ENCODE measurements at regions not wholly inside any gene's neighbourhood (a gene's known extent, or its start where the extent isn't known, plus 50 kb on each side); places are given as distances from the start of the nearest gene placed in this dataset.

DNA sequence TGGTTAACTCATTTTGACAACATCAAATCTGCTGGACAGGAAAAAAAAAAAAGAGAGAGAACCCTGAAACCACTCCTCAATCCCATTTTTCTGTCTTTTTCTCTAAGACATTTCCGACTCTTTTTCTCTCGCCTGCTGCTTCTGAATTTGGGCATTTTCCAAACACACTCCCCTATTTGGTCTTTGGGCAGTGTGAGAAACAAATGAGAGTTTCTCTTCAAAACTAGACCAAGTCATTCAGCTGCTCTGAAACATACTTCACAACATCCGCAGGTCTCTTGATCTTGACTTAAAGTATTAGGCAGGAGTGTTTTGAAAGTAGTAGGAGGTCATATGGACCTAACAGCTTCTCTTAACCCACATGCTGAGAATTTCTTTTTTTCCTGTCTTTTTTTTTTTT is 364.8 kb upstream of the ESRRG start:
- TF ChIP-seq, protein P1, sequence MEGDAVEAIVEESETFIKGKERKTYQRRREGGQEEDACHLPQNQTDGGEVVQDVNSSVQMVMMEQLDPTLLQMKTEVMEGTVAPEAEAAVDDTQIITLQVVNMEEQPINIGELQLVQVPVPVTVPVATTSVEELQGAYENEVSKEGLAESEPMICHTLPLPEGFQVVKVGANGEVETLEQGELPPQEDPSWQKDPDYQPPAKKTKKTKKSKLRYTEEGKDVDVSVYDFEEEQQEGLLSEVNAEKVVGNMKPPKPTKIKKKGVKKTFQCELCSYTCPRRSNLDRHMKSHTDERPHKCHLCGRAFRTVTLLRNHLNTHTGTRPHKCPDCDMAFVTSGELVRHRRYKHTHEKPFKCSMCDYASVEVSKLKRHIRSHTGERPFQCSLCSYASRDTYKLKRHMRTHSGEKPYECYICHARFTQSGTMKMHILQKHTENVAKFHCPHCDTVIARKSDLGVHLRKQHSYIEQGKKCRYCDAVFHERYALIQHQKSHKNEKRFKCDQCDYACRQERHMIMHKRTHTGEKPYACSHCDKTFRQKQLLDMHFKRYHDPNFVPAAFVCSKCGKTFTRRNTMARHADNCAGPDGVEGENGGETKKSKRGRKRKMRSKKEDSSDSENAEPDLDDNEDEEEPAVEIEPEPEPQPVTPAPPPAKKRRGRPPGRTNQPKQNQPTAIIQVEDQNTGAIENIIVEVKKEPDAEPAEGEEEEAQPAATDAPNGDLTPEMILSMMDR (IDR thresholded peaks at IDR 0.05): no peak
- no peak for TF ChIP-seq POLR2A (IDR thresholded peaks at IDR 0.05)
